ENCODE measurements at regions not wholly inside any gene's neighbourhood (a gene's known extent, or its start where the extent isn't known, plus 50 kb on each side); places are given as distances from the start of the nearest gene placed in this dataset.

DNA sequence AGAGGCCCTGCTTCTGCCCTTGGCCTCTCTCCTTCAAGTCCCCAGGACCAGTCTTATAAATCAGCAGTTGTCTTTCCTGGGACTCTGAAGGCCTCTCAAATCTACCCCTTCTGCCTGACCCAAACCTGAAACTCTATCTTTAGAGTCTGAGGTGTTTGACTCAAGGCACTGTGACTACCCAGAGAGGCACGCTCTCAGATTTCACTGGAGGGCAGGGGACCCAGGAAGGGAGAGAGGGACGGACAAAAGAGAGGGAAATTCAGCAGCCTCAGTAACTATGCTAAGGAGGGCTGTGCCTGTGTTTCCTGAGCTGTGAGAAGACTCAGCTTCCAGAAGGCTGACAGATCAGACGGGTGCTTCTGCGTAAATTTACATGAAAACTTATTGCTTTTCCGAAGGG is 217.8 kb downstream of the HAUS1 start:
- TF ChIP-seq, protein P1, sequence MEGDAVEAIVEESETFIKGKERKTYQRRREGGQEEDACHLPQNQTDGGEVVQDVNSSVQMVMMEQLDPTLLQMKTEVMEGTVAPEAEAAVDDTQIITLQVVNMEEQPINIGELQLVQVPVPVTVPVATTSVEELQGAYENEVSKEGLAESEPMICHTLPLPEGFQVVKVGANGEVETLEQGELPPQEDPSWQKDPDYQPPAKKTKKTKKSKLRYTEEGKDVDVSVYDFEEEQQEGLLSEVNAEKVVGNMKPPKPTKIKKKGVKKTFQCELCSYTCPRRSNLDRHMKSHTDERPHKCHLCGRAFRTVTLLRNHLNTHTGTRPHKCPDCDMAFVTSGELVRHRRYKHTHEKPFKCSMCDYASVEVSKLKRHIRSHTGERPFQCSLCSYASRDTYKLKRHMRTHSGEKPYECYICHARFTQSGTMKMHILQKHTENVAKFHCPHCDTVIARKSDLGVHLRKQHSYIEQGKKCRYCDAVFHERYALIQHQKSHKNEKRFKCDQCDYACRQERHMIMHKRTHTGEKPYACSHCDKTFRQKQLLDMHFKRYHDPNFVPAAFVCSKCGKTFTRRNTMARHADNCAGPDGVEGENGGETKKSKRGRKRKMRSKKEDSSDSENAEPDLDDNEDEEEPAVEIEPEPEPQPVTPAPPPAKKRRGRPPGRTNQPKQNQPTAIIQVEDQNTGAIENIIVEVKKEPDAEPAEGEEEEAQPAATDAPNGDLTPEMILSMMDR (IDR thresholded peaks at IDR 0.05; ENCODE audit: low read depth, low read length, poor library complexity, severe bottlenecking), result no peak
- no peak for TF ChIP-seq EZH2phosphoT487 (IDR thresholded peaks at IDR 0.05; ENCODE audit: borderline replicate concordance, low read length)

Data from DOHH2 (cell line).